A204.1 (cell line): ENCODE measurements at regions not wholly inside any gene's neighbourhood (a gene's known extent, or its start where the extent isn't known, plus 50 kb on each side); places are given as distances from the start of the nearest gene placed in this dataset.
A peak's percentile ranks its signal among the peaks of the same experiment; 100 is the strongest.

Experiments used
- FAIRE-seq: peaks from 2 replicates; lab custom pipeline; 2012; peaks lifted over from hg19 to GRCh38; lab: Jason Lieb, UNC

DNA sequence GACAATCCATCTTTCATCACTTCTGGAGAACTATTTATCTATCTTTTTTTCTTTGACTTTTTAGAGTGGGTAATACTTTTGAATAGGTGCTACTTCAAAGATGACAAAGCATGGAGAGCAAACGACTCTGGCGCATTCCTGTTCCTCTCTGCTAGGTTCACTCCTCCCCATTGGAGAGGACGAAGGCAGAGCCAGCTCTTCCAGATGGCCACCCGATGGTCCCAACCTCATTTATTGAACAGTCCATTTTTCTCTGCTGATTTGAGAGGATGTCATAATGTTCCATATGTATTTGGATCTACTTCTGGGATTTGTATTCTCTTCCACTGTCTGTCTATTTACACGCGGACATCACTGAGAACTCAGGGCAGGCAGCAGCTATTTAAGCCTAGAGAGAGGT is 284.3 kb upstream of the CXCR4 start:
- no peak for FAIRE-seq

DNA sequence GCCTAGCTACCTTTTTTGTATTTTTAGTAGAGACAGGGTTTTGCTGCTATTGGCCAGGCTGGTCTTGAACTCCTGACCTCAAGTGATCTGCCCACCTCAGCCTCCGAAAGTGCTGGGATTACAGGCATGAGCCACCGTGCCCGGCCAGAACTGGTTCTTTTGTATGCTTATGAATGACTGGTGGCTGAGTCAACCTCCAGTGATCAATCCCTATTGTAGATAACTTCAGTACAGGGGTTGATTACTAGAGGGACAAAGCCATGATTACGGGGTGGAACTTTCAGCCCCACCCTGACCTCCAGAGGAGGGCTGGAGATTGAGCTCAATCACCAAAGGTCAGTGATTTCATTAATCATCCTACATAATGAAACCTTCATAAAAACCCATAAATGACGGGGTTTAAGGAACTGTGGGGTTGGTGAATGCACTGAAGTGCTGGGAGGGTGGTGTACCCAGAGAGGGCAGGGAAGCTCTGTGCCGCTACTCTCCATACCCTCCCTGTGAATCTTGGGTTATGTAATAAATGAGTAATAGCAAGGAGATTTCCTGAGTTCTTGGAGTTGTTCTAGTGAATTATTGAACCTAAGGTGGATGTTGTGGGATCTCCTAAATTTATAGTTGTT is 281.8 kb upstream of the CXCR4 start:
- no peak for FAIRE-seq

DNA sequence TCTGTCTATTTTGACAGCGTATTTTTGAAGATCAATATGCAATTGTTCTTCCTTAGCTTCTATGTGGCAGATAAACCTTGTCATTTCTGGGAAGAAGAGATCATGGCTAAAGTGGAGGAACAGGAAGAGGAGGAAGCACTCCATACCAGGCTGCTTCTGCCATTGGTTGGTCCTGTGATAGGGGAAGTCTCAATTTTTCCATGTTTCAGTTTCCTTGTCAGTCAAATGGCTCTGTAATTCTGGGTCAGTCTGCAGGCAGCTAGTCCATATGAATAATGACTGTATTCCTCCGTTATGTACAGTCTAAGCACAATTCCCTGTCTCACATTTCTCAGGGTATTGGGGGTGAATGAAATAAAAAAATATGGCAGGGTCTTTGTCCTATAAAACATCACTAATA is 277.6 kb upstream of the CXCR4 start:
- no peak for FAIRE-seq

DNA sequence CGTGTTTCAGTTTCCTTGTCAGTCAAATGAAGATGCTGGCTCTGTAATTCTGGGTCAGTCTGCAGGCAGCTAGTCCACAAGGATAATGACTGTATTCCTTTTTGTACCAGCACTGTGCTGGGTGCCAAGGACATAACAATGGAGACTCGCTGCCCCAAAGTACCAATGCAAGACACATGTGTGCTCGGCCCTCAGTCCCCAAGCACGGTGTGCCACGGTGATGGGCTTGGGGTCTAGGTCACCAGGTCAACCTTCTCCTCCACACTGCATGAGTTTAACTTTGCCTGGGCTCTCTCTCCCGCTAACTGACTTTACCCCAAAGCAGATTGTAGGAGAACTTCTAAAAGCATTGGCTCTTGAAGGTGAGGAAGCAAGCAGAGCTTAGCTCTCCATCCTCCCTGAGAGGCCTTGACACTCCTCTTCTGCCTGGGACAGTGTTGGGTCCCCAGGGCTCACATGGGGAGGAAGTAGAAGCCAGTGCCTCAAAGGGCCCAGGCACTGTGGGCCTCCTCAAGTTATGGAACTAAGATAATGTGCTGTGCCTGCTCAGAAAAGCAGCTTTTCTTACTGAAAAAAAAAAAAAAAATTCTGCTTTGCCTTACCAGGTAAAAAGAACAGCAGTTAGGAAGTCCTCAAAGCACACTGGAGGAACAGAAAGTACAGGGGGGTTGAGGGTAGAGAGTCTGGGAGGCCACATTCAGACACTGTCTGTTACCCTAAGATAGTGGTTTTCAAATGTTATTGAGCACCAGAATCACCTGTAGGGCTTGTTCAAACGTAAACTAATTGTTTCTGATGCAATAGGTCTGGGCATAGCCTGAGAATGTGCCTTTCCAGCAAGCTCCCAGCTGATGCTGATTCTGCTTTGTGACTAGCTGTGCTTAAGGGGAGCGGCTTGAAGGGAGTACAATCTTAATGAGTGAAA is 276.4 kb upstream of the CXCR4 start:
- FAIRE-seq, result no peak

DNA sequence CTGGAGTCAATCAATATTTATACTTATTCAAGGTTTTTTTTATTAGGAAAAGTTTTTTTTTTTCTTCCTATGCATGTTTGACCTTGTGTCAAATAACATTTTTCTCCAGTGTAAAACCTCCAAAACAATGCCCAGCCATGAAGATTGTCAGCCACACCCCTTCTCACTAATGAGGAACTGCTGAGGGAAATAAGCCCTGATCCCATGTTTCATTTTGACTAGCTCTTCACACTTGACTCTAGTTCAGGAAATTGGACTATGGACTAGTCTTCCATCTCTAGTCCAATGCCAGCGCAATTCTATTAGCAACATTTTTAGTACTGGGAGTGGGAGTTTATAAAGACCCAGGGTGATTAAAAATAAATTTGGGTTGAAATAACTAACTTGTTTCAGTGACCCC is 275.6 kb upstream of the CXCR4 start:
- no peak for FAIRE-seq

DNA sequence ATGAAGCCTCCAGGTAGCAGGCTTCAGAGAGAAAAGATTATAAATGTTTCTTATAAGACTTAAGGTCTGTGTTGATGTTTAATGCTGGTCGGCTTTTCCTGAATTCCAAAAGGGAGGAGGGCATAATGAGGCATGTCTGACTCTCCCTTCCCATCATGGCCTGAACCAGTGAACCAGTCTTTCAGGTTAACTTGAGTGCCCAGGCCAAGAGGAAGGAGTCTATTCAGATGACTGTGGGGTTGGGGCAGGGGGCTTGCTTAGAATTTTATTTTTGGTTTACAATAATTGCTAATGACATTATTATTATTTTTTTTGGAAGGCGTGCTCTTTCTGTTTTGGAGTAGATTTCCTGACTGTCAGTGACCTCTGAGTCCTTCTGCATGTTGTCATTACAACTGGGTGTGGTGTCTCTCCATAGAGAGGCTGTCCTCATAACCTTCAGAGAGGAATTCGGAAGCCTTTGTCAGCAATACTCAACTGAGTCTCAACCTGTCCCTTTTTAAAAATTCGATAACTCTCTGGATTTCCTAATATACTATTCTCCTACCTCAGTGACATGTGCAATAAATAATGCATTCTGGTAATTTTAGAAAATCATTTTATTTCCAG is 275.1 kb upstream of the CXCR4 start:
- FAIRE-seq, result no peak

DNA sequence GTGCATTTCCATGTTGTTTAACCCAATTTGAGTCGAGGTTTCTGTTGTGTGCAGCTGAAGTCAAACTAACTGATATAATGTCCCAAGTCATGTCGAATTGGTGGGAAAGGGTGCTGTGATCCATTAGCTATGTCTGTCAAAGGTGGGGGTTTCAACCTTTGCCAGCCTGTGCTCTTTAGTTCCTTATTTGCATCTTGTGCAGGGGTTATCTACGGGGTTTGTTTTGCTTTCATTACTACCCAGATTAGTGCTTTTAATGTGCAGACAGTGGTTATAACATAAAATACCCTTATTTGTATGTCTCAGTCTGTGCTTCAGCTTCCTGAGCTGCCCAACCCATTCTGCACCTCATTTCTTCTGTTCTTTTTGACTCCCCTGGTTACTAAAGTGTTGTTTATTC is 271.9 kb upstream of the CXCR4 start:
- no peak for FAIRE-seq

DNA sequence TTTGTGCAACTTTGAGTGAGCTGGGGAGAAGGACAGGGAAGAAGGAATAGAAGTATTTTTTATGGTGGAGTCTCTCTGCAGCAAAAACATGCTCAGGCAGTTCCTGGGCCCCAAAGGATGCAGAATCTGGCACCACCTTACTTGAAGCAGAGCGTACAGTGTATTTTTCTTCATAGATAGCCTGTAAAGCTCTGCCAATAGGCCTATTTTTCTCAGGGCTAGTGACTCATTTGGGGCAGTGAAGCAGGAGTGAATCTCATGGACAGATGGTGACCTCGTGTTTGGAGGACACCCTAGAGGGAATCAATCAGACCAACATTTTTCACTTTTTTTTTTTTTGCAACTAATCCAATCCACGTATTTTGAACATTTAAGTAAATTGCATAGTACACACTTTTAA is 268.1 kb upstream of the CXCR4 start:
- no peak for FAIRE-seq

DNA sequence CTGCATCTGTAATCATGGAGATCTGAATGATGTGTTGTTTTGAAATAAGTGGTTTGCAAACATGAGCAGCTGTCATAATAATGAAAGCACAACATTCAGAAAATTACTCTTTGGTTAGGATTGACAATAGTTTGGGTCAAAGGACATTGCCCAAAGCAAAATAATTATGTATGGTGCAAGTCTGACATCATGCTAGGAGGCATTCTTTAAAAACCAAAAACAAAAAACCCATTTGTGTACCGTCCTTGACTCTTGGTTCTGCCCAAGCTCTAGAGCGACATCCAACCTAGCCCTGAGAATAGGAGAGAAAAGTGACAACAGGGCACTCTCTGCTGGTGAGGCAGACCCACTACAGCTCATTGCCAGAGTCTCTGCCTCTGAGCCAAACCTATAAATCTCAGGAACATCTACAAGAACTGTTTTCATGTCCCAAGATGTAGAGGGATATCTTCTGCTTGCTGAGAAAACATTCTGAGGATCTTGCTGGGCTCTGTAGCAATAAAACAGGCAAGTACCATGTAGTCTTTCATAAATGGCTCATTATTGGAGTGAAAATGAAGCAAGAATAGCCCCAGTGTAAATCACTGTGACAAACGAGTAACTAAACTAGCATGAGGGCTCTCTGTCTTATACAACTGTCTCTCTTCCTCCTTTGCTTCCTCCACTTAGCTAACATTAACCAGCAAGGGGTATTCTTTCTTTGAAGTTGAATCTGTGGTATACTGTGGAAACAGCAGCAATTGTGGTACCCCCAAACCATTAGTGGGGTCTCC is 266.8 kb upstream of the CXCR4 start:
- peak; percentile 35 for FAIRE-seq

DNA sequence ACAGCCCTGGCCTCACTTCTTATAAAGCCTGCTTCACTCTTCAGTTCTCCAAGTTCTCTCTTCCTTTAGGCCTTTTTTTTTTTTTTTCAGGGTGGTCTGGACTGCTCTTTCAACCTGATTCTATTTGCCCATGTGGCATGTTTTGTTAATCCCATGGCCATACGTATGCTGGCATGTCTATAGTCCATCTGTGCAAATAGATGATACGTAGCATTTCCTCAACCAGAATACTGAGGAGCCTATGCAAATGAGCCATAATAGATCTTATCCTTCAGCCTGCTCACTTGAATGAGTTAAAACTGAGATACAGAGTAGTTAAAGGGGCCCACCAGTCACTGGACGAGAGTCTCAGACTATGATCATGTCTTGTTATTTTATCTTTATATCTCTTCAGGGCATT is 265.2 kb upstream of the CXCR4 start:
- no peak for FAIRE-seq

DNA sequence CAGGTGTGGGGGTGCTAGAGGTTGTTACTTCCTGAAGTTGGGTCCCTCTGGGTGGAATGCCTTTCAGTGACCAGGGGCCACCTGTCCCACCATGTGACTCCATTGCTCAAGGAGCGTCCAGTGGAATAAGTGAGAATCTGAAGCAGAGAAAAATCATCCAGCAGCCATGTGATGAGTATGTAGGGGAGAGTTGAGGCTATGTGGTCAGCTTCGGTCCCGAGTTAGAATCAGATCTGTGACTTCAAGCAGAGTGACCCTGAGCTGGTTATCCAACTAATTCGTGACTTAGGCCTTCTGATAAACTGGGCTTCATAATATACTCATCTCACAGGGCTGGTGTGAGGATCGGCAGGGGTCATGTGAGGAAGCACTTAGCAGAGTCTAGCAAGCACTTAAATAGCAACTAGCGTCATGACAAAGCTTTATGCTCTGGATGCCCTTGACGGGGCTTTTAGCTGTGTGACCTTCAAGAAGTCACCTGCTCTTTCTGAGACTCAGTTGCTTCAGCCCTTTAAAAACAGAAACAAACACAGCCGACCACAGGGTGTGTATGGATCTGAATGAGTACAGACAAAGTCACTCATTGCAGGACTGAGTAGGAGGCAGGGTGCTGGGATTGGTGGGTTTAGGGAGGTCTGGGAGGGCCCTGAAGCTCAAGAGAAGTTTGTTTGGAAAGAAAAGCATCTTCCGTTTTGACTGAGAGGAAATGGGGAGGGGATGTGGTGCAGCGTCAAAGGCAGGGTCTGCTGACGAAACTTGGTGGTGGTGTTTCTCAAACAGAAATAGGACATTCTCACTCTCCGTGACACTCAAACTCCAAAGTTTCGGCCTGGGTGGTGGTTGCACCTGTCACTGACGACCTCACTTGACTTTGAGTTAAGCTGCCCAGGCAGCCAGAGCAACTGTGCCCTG is 264.0 kb upstream of the CXCR4 start:
- FAIRE-seq, result no peak

DNA sequence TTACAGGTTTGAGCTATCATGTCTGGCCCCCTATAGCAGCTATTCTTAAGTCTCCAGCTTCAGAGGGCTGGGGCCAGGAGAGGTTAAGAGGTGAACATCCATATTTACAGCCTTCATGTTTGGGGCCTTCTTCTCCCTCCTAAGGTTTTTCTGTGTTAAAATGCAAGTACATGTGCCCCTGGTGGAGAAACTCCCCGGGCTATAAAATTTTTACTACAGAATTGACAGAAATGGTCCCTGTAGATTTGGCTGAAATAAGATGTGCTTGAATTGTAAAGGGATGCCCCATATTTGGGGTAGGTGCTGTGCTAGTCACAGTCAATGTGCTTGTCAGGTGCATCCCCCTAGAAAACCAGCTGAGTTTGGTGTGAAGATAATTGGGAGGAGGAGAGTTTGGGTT is 263.3 kb upstream of the CXCR4 start:
- FAIRE-seq, result no peak

DNA sequence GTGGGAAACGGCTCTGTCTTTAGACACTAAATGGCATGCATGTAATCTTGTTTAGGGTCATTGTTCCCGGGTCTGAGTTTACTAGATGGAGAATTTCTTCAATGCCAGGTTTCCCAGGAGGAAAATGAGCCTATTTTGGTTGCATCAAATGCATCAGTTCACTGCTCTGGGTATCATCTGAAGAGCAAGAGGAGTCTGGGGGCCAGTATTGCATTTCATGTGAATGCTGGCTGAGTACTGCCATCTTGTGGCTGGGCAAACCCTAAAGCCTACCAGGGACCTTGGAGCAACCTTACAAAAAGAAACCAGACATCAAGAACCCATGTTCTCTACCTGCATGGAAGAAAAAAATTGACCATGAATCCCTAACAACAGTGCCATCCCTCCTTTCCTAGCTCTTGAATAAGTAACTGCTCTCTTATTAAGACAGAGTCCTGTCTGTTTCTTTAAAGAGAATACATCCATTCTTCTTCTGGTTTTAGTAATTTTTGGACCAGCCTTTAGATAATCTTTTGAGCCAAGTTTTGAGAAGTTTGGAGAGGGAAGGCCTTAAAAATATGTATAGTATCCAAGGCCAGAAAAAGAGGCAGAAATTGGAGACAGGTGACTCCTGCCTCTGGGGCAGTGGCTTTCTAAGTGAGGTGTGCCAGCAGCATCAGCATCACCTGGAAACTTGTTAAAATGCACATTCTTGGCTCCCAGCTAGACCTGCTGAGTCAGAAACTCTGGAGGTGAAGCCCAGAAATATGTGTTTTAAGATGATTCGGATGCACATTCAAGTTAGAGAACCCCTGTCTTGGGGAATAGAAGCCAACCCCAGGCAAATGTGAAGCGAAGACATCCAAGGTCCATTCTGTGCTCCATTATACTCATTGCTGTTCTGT is 261.0 kb upstream of the CXCR4 start:
- FAIRE-seq, result no peak

DNA sequence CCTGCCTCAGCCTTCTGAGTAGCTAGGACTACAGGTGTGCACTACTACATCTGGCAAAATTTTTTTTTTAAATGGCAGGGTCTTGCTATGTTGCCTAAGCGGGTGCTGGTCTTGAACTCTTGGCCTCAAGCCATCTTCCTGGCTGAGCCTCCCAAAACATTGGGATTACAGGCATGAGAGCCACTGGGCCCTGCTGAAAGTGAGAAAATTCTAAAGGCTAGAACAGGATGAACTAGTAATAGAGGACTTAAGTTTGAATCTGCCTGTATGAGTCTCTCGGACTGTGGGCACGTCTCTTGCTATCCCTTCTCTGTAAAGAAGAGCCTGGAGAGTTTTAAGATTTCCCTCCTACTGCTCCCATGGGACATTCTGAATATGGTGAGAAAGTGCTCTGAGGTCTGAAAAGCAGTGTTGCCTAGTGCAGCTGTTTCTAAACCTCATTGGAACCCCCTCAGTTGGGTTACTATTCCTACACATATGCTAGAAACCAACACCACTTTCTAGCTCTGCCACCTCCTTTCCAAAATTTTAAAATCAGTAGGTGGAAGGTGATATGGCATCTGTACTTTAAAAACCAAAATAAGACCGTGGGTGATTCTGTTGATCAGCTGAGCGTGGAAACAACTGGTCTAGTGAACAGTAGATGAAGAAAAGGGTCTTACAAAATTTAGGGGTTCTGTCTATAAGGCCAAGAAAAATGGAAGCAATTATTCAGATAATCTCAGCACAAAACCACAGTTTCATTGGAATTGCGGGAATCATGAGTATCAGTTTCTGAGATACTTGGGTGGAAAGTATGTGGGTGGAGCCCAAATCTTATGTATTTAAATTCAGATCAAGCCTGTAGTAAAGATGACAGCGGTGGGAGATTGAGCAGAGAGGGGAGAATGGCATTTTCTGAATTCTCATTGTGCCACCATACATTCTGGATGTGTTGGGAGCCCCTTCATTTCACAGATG is 259.8 kb upstream of the CXCR4 start:
- FAIRE-seq, result no peak

DNA sequence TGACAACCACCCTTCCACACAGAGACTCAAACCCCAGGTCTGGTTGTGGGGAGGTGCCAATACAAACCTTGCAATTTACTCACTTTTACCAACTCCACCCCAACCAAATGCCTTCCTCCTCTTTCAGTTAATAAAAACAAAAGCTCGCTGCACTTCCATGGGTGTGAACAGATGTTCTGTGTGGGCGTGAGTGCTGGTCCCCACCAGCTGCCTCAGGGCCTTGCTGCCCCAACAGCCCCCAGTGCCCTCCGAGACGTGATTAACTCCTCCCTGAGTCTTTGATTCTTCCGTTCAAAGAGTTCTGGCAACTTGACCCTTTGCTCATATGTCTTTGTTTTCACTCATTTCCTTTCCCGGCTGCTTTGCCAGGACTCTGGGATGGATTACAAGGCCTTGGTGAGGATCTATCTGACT is 258.9 kb upstream of the CXCR4 start:
- FAIRE-seq, result no peak

DNA sequence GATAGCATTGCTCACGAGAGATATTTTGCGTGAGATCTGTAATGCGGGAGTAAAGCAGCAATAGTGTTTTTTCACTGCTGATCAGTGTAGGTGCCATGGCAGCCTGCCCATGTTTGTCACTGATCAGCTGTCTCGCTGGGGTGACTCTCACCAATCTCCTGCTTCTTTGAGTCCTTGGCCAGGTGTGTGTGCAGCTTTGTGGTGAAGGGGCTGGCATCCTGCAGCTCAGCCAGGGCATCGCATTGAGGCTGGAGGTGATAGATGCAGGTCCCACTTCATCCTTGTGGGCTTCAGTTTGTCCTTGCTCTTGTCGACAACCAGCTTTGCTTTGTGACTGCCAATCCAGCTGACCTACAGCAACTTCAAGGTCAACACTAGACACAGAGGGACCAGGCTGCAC is 258.3 kb upstream of the CXCR4 start:
- FAIRE-seq, result no peak

DNA sequence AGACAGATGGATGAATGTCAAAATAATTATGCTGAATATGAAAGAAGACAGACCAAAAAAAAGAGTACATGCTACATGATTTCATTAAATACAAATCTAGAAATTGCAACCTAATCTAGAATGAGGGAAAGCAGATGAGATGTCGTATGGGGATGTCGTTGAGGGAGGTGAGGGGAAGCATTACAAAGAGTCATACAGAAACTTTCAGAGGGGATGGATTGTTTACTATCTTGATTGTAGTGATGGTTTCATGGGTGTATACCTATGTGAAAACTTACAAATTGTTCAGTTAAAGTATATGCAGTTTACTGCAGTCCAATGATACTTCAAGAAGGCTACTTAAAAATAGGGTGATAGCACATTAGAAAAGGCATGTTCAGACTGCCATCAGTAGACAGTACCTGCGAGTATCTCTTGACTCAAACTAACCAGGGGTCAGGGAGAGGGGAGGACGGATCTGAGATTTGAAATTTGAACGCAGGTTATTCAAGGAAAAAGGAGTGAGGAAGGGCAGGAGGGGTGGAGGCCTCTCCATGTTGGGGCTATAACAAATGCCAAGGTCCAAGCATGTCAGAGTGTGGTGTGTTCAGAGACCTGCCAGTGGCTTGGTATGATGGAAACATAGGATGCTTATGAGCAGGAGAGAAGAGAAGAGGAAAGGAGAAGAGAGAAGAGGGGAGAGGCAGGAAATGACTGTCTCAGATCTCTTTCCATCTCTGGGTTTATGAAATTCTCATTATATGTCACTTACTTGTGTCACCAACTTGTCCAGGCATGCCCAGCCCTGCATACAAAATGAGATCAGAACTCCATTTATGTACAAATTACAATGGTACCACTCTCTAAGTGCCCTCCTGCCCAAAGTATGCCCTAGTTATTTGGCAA is 257.3 kb upstream of the CXCR4 start:
- FAIRE-seq, result no peak

DNA sequence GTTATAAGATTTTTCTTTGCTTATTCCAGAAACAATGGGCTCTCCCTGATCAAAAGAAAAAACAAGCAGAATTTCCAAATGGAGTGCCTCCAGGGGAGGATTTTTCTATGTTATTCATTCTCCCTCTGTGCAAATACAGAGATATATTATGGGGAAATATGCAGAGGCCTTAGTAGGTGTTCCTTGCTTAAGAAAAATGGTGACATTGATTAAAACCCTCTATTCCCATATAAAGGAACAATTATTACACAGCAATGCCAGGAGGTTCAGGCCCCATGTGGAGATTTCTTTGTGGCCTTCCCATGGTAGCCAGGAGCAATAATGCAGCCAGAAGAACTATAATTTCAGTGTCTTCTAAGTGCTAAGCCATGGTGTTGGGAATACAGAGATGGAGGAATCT is 255.9 kb upstream of the CXCR4 start:
- FAIRE-seq, result no peak
